Neural progenitor cell (in vitro differentiated cells): ENCODE measurements at regions not wholly inside any gene's neighbourhood (a gene's known extent, or its start where the extent isn't known, plus 50 kb on each side); places are given as distances from the start of the nearest gene placed in this dataset.

Experiments used
- CTCF ChIP-seq: fragments of 200-600 bp; sonication (generic); IDR thresholded peaks from 2 replicates; pipeline ENCODE4 v1.5.1; 2017; ENCODE audit warnings: antibody characterized with exemption, mild to moderate bottlenecking
- EZH2 ChIP-seq: fragments of 200-600 bp; sonication (generic); IDR thresholded peaks from 2 replicates; pipeline ENCODE4 v1.6.1; 2017; ENCODE audit warnings: antibody characterized with exemption, mild to moderate bottlenecking, moderate library complexity

DNA sequence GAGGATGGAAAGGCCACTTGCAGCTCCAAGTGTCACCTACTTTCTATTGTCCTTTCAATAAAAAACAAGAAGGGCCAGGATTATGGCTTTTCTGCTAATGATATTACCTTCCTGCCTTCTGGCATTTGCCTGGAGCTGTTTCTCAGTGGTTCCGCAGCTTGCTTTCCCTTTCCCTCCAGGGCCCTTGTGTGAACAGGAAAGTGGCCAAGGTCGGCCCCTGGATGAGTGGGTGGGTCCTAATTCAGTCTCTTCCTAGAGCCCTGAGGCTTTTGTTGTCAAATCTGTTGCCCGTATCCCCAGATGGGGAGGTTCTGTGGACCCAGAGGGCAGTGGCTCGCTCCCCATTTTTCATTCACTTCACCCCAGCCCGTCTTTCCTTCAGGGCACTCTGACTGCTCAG is 64.2 kb upstream of the UMPS start:
- TF ChIP-seq CTCF (no peak), EZH2 (no peak)
